IPS-15b (cell line): ENCODE measurements at regions not wholly inside any gene's neighbourhood (a gene's known extent, or its start where the extent isn't known, plus 50 kb on each side); places are given as distances from the start of the nearest gene placed in this dataset.

ENCODE experiments used
- H3K27me3 ChIP-seq: one replicate; pipeline ENCODE4 v1.6.1; 2013; ENCODE audit warnings: low read length; ENCODE audit not compliant: control insufficient read depth, insufficient read depth
- H3K36me3 ChIP-seq: one replicate; pipeline ENCODE4 v1.6.1; 2013; ENCODE audit warnings: low read length; ENCODE audit not compliant: control insufficient read depth, insufficient read depth
- H3K4me1 ChIP-seq: one replicate; pipeline ENCODE4 v1.6.1; 2013; ENCODE audit warnings: mild to moderate bottlenecking, low read length; ENCODE audit not compliant: control insufficient read depth, insufficient read depth
- H3K4me3 ChIP-seq: one replicate; pipeline ENCODE4 v1.5.1; 2013; ENCODE audit warnings: low read depth, low read length
- H3K9ac ChIP-seq: one replicate; pipeline ENCODE4 v1.6.1; 2013; ENCODE audit warnings: low read depth, mild to moderate bottlenecking, low read length
- H3K9me3 ChIP-seq: one replicate; pipeline ENCODE4 v1.6.1; 2013; ENCODE audit warnings: mild to moderate bottlenecking, low read length; ENCODE audit not compliant: control insufficient read depth, insufficient read depth

DNA sequence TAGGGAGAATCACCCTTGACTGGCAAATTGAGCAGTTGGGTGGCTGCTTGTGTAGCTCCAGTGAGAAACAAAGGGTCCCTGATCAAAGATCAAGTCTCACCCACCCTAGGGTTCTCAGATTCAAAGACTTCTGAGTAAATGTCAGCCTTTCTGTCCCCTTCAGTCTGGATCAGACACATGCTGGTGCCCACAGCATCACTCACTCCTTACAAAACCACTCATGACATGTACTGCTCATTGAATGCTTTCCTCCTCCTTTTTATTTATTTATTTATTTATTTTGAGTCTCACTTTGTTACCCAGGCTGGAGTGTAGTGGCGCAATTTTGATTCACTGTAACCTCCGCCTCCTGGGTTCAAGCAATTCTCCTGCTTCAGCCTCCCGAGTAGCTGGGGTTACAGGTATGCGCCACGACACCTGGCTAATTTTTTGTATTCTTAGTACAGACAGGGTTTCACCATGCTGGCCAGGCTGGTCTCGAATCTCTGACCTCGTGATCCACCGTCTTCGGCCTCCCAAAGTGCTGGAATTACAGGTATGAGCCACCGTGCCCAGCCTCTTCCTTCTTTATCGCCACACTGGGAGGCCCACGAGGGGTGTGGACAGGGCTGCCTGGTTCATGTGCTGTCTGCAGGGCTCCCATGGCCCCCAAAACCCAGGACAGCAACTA, 462.0 kb upstream of the MAF start:
- Histone ChIP-seq H3K4me3 (no peak overlapping the region), H3K9ac (no peak overlapping the region)

DNA sequence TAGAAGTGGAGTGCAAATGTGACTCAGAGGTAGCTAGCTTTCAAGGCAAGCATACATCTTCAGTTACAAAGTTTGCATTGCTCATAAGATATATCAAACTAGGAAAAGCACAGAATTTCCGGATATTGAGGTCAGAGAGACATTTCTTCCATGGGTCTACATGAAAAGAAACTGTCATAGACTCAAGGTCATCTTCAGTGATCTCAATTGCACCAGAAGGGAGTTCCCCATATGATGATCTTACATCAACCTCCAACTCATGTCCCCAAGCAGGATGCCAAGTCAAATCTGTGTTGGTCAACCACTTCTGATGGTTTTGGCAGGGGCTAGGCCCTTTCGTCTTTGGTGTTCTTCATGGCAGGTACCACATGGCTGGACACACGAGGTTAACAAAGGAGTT, 459.9 kb upstream of the MAF start:
- Histone ChIP-seq H3K9me3 (no peaks in the 10 kb centered on the region), H3K9ac (no peak overlapping the region), H3K4me3 (no peak overlapping the region), H3K4me1 (no peaks in the 10 kb centered on the region), H3K36me3 (no peaks in the 10 kb centered on the region), H3K27me3 (no peaks in the 10 kb centered on the region)

More for the DNA sequence above, 462.0 kb upstream of the MAF start:
- H3K27me3 ChIP-seq: no peaks in the 10 kb centered on the region
- H3K9me3 ChIP-seq: no peaks in the 10 kb centered on the region
- no peaks in the 10 kb centered on the region for H3K4me1 ChIP-seq
- H3K36me3 ChIP-seq: no peaks in the 10 kb centered on the region

- no peaks in the 10 kb centered on the region for H3K9me3 ChIP-seq
- H3K27me3 ChIP-seq: no peaks in the 10 kb centered on the region
- no peak overlapping the region for H3K9ac ChIP-seq
- H3K4me3 ChIP-seq: no peak overlapping the region
- H3K4me1 ChIP-seq: no peaks in the 10 kb centered on the region
- no peaks in the 10 kb centered on the region for H3K36me3 ChIP-seq
Measured at GRCh38 chr16:80059836-80060235, 459.3 kb upstream of the MAF start.

DNA sequence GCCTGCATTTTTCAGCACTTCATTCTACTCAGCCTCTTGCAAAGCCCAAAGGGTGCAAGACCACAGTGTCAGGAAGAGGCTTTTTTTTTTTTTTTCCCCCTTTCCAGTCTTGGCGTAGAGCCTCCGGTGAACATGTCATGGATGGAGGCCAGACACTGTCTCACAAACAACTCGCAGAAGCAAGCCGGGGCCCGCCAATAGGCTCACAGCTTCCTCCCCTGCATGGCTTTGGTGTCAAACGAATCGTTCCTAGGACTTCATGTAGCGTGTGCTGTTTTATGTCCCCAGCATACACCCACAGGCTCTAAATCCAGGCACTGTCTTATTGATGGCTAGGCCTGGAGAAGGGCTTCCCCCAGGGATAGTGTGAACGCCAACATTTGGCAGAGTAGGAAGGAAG, 457.7 kb upstream of the MAF start:
- H3K9ac ChIP-seq: no peak overlapping the region
- H3K4me1 ChIP-seq: no peaks in the 10 kb centered on the region
- no peaks in the 10 kb centered on the region for H3K36me3 ChIP-seq
- H3K4me3 ChIP-seq: no peak overlapping the region
- H3K27me3 ChIP-seq: no peaks in the 10 kb centered on the region
- H3K9me3 ChIP-seq: no peaks in the 10 kb centered on the region

- Histone ChIP-seq H3K27me3 (no peaks in the 10 kb centered on the region), H3K9ac (no peak overlapping the region), H3K9me3 (no peaks in the 10 kb centered on the region), H3K4me1 (no peaks in the 10 kb centered on the region), H3K36me3 (no peaks in the 10 kb centered on the region), H3K4me3 (no peak overlapping the region)
Measured at GRCh38 chr16:80056324-80056723, 455.8 kb upstream of the MAF start.

DNA sequence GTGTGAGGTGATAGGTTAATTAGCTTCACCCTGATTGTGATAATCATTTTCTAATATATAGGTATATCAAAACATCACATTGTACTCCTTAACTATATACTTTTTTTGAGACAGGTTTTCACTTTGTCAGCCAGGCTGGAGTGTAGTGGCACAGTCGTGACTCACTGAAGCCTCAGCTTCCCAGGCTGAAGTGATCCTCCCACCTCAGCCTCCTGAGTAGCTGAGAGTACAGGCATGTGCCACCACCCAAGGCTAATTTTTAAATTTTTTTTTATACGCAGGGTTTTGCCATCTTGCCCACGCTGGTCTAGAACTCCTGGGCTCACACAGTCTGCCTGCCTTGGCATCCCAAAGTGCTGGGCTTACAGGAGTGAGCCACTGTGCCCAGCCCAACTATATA, 455.3 kb upstream of the MAF start:
- no peak overlapping the region for H3K4me3 ChIP-seq
- H3K36me3 ChIP-seq: no peaks in the 10 kb centered on the region
- H3K9ac ChIP-seq: no peak overlapping the region
- H3K9me3 ChIP-seq: no peaks in the 10 kb centered on the region
- no peaks in the 10 kb centered on the region for H3K27me3 ChIP-seq
- H3K4me1 ChIP-seq: no peaks in the 10 kb centered on the region

GRCh38 chr16:80054647-80055046, 454.1 kb upstream of the MAF start:
- H3K4me3 ChIP-seq: no peak overlapping the region
- no peak overlapping the region for H3K9ac ChIP-seq
- H3K4me1 ChIP-seq: no peaks in the 10 kb centered on the region
- no peaks in the 10 kb centered on the region for H3K9me3 ChIP-seq
- H3K27me3 ChIP-seq: no peaks in the 10 kb centered on the region
- H3K36me3 ChIP-seq: no peaks in the 10 kb centered on the region

- H3K9me3 ChIP-seq: no peaks in the 10 kb centered on the region
- H3K4me3 ChIP-seq: no peak overlapping the region
- H3K27me3 ChIP-seq: no peaks in the 10 kb centered on the region
- H3K4me1 ChIP-seq: no peaks in the 10 kb centered on the region
- H3K9ac ChIP-seq: no peak overlapping the region
- no peaks in the 10 kb centered on the region for H3K36me3 ChIP-seq
Measured at GRCh38 chr16:80051040-80051439, 450.5 kb upstream of the MAF start.

DNA sequence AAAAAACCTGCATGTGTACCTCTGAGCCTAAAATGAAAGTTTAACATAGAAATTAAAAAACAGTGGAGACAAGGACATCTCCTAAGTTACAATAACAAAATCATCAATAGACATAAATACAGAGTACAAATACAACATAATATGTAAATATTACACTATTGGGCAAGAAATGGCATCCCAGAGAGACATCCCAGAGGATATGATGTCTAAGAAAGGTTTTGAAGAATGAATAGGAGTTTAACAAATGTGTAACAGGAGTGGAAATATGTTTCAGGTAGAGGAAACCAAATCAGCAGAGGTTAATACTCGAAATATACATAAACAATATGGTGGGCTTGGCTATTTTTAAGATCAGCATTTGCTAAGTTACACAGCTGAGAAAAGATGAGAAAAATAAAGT, 447.7 kb upstream of the MAF start:
- Histone ChIP-seq H3K9me3 (no peaks in the 10 kb centered on the region), H3K27me3 (no peaks in the 10 kb centered on the region), H3K4me3 (no peak overlapping the region), H3K36me3 (no peaks in the 10 kb centered on the region), H3K4me1 (no peaks in the 10 kb centered on the region), H3K9ac (no peak overlapping the region)

DNA sequence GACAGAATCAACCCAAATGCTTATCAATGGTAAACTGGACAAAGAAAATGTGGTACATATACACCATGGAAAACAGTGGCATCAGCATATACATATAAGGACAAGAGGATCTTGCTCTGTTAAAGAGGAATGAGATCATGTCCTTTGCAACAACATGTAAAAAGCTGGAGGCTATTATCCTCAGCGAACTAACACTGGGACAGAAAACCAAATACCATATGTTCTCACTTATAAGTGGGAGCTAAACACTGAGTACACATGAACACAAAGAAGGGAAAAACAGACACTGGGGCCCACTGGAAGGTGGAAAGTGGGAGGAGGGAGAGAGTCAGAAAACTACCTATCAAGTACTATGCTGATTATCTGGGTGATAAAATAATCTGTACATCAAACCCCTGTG, 447.3 kb upstream of the MAF start:
- Histone ChIP-seq H3K36me3 (no peaks in the 10 kb centered on the region), H3K27me3 (no peaks in the 10 kb centered on the region), H3K4me3 (no peak overlapping the region), H3K4me1 (no peaks in the 10 kb centered on the region), H3K9ac (no peak overlapping the region), H3K9me3 (no peaks in the 10 kb centered on the region)

GRCh38 chr16:80046848-80047247, 446.3 kb upstream of the MAF start:
- Histone ChIP-seq H3K36me3 (no peaks in the 10 kb centered on the region), H3K27me3 (no peaks in the 10 kb centered on the region), H3K9ac (no peak overlapping the region), H3K4me1 (no peaks in the 10 kb centered on the region), H3K9me3 (no peaks in the 10 kb centered on the region), H3K4me3 (no peak overlapping the region)

- no peaks in the 10 kb centered on the region for H3K4me1 ChIP-seq
- no peaks in the 10 kb centered on the region for H3K27me3 ChIP-seq
- no peak overlapping the region for H3K9ac ChIP-seq
- no peak overlapping the region for H3K4me3 ChIP-seq
- no peaks in the 10 kb centered on the region for H3K36me3 ChIP-seq
- H3K9me3 ChIP-seq: no peaks in the 10 kb centered on the region
Measured at GRCh38 chr16:80046261-80046660, 445.7 kb upstream of the MAF start.
